WTC11 (cell line): ENCODE measurements at regions not wholly inside any gene's neighbourhood (a gene's known extent, or its start where the extent isn't known, plus 50 kb on each side); places are given as distances from the start of the nearest gene placed in this dataset.

Experiments used
- ATAC-seq: fragments of 200-7000 bp; cut with Tn5 transposase; 2 replicates; pipeline ENCODE4 v1.10.0; 2021; ENCODE audit warnings: mild to moderate bottlenecking, moderate library complexity
- CTCF ChIA-PET: fragments of 300-600 bp; sonication (Branson Sonifier 250); formaldehyde crosslinking; loops from one replicate; lab custom pipeline; 2021; ENCODE audit warnings: antibody characterized with exemption; lab: Charles Lee
- POLR2A ChIA-PET: fragments of 350-600 bp; sonication (Branson Sonifier 250); formaldehyde crosslinking; loops from one replicate; lab custom pipeline; 2021; ENCODE audit warnings: antibody characterized with exemption; lab: Charles Lee
- DNase-seq: peaks from one replicate; pipeline ENCODE4 v3.0.0; 2021; ENCODE audit warnings: low spot score
- H3K27ac Mint-ChIP-seq: 2 replicates; pipeline ENCODE4 v1.8.0; 2021; ENCODE audit warnings: mixed read lengths
- H3K27me3 Mint-ChIP-seq: 2 replicates; pipeline ENCODE4 v1.8.0; 2021; ENCODE audit warnings: low read depth, mild to moderate bottlenecking, moderate library complexity, mixed read lengths
- H3K36me3 Mint-ChIP-seq: 2 replicates; pipeline ENCODE4 v1.8.0; 2021; ENCODE audit warnings: mixed read lengths
- H3K4me1 Mint-ChIP-seq: 2 replicates; pipeline ENCODE4 v1.8.0; 2022; ENCODE audit warnings: mixed read lengths
- H3K4me3 Mint-ChIP-seq: 2 replicates; pipeline ENCODE4 v1.8.0; 2021; ENCODE audit warnings: mild to moderate bottlenecking, moderate library complexity, mixed read lengths
- H3K9me3 Mint-ChIP-seq: 2 replicates; pipeline ENCODE4 v1.8.0; 2021; ENCODE audit warnings: mixed read lengths
- CREB1 ChIP-seq: sonication (generic); formaldehyde crosslinking; IDR thresholded peaks from 2 replicates; pipeline ENCODE4 v1.8.0; 2023; ENCODE audit warnings: mild to moderate bottlenecking, missing genetic modification reagents
- ETV6 ChIP-seq: sonication (generic); formaldehyde crosslinking; IDR thresholded peaks from 2 replicates; pipeline ENCODE4 v1.8.1; 2022; ENCODE audit warnings: mild to moderate bottlenecking, missing genetic modification reagents
- FOXJ3 ChIP-seq: sonication (generic); formaldehyde crosslinking; IDR thresholded peaks from 2 replicates; pipeline ENCODE4 v1.9.0; 2021; ENCODE audit warnings: missing genetic modification reagents, mild to moderate bottlenecking, borderline replicate concordance
- HMGA2 ChIP-seq: fragments of 250-450 bp; sonication (Bioruptor Pico); IDR thresholded peaks from 2 replicates; pipeline ENCODE4 v1.4.0; 2021; ENCODE audit warnings: mild to moderate bottlenecking, moderate library complexity
- JUN ChIP-seq: sonication (generic); formaldehyde crosslinking; IDR thresholded peaks from 2 replicates; pipeline ENCODE4 v1.8.0; 2023; ENCODE audit warnings: mild to moderate bottlenecking, missing genetic modification reagents
- SP1 ChIP-seq: sonication (generic); formaldehyde crosslinking; conservative IDR thresholded peaks from 2 replicates; pipeline ENCODE4 v1.8.1; 2022; ENCODE audit warnings: missing genetic modification reagents
- TCF7 ChIP-seq: sonication (generic); formaldehyde crosslinking; IDR thresholded peaks from 2 replicates; pipeline ENCODE4 v1.8.0; 2022; ENCODE audit warnings: mild to moderate bottlenecking, low read depth, missing genetic modification reagents, moderate library complexity
- TEAD4 ChIP-seq: sonication (generic); formaldehyde crosslinking; IDR thresholded peaks from 2 replicates; pipeline ENCODE4 v1.8.0; 2022; ENCODE audit warnings: mild to moderate bottlenecking, missing genetic modification reagents
- ZNF138 ChIP-seq: sonication (generic); formaldehyde crosslinking; conservative IDR thresholded peaks from 2 replicates; pipeline ENCODE4 v1.8.1; 2022; ENCODE audit warnings: mild to moderate bottlenecking, moderate library complexity, missing genetic modification reagents
- ZNF263 ChIP-seq: sonication (generic); formaldehyde crosslinking; IDR thresholded peaks from 2 replicates; pipeline ENCODE4 v1.8.1; 2022; ENCODE audit warnings: low read depth, mild to moderate bottlenecking, moderate library complexity, missing genetic modification reagents
- TF ChIP-seq, protein P1 (sequence below): fragments of 250-450 bp; sonication (Bioruptor Pico); IDR thresholded peaks from 2 replicates; pipeline ENCODE4 v2.1.2; 2022; ENCODE audit warnings: mild to moderate bottlenecking, moderate library complexity
- TF ChIP-seq, protein P2 (sequence below): sonication (generic); formaldehyde crosslinking; IDR thresholded peaks from 2 replicates; pipeline ENCODE4 v1.8.0; 2023; ENCODE audit warnings: mild to moderate bottlenecking, missing genetic modification reagents
- TF ChIP-seq, protein P3 (sequence below): fragments of 250-450 bp; sonication (Bioruptor Pico); IDR thresholded peaks from 2 replicates; pipeline ENCODE4 v1.8.0; 2021; ENCODE audit warnings: mild to moderate bottlenecking
- TF ChIP-seq, protein P4 (sequence below): fragments of 250-450 bp; sonication (Bioruptor Pico); conservative IDR thresholded peaks from 2 replicates; pipeline ENCODE4 v1.9.0; 2021; ENCODE audit warnings: mild to moderate bottlenecking
- TF ChIP-seq, protein P5 (sequence below): sonication (generic); formaldehyde crosslinking; IDR thresholded peaks from 2 replicates; pipeline ENCODE4 v1.8.1; 2022; ENCODE audit warnings: low read depth, mild to moderate bottlenecking, moderate library complexity, missing genetic modification reagents, borderline replicate concordance
- TF ChIP-seq, protein P6 (sequence below): fragments of 250-450 bp; sonication (Bioruptor Pico); IDR thresholded peaks from 2 replicates; pipeline ENCODE4 v1.9.0; 2021; ENCODE audit warnings: mild to moderate bottlenecking
- TF ChIP-seq, protein P7 (sequence below): sonication (generic); formaldehyde crosslinking; IDR thresholded peaks from 2 replicates; pipeline ENCODE4 v1.8.1; 2022; ENCODE audit warnings: mild to moderate bottlenecking, moderate library complexity, missing genetic modification reagents

DNA sequence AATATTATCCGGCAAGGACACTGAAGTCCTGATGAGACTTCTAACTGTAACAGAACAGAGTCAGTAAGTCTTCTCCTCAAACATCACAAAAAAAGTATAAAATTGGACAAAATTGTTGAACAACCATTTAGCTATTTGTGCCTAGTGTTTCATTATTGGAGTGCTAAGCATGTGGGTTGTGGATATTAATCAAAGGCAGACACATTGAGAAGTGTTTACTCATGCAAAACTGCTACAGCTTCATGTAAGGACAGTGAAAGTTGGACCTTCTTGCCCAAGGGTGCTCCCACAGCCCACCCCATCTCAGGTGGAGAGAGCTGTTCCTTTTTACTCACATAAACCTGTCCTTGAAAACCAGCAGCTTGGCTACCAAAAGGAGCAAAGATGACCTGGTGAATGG is 355.1 kb upstream of the DAB2 start:
- ATAC-seq (no peak), DNase-seq (no peak)
- Mint-ChIP-seq H3K4me3 (no peak overlapping the region), H3K27me3 (no peaks in the 10 kb centered on the region), H3K4me1 (peaks cover 9% of the 10 kb centered on the region), H3K9me3 (peaks cover 4% of the 10 kb centered on the region), H3K27ac (no peak overlapping the region), H3K36me3 (no peaks in the 10 kb centered on the region)
- no peak for TF ChIP-seq FOXJ3 (CRISPR knock-in tag)
- TF ChIP-seq, protein P1, sequence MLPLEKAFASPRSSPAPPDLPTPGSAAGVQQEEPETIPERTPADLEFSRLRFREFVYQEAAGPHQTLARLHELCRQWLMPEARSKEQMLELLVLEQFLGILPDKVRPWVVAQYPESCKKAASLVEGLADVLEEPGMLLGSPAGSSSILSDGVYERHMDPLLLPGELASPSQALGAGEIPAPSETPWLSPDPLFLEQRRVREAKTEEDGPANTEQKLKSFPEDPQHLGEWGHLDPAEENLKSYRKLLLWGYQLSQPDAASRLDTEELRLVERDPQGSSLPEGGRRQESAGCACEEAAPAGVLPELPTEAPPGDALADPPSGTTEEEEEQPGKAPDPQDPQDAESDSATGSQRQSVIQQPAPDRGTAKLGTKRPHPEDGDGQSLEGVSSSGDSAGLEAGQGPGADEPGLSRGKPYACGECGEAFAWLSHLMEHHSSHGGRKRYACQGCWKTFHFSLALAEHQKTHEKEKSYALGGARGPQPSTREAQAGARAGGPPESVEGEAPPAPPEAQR (CRISPR knock-in tag) = no peak
- TF ChIP-seq, protein P2, sequence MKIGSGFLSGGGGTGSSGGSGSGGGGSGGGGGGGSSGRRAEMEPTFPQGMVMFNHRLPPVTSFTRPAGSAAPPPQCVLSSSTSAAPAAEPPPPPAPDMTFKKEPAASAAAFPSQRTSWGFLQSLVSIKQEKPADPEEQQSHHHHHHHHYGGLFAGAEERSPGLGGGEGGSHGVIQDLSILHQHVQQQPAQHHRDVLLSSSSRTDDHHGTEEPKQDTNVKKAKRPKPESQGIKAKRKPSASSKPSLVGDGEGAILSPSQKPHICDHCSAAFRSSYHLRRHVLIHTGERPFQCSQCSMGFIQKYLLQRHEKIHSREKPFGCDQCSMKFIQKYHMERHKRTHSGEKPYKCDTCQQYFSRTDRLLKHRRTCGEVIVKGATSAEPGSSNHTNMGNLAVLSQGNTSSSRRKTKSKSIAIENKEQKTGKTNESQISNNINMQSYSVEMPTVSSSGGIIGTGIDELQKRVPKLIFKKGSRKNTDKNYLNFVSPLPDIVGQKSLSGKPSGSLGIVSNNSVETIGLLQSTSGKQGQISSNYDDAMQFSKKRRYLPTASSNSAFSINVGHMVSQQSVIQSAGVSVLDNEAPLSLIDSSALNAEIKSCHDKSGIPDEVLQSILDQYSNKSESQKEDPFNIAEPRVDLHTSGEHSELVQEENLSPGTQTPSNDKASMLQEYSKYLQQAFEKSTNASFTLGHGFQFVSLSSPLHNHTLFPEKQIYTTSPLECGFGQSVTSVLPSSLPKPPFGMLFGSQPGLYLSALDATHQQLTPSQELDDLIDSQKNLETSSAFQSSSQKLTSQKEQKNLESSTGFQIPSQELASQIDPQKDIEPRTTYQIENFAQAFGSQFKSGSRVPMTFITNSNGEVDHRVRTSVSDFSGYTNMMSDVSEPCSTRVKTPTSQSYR = no peak
- TF ChIP-seq CREB1 (CRISPR knock-in tag) = no peak
- no peak for TF ChIP-seq TCF7 (CRISPR knock-in tag)
- no peak for TF ChIP-seq HMGA2 (CRISPR knock-in tag)
- no peak for TF ChIP-seq JUN
- ChIA-PET POLR2A (no interaction called here), CTCF (no interaction called here)

DNA sequence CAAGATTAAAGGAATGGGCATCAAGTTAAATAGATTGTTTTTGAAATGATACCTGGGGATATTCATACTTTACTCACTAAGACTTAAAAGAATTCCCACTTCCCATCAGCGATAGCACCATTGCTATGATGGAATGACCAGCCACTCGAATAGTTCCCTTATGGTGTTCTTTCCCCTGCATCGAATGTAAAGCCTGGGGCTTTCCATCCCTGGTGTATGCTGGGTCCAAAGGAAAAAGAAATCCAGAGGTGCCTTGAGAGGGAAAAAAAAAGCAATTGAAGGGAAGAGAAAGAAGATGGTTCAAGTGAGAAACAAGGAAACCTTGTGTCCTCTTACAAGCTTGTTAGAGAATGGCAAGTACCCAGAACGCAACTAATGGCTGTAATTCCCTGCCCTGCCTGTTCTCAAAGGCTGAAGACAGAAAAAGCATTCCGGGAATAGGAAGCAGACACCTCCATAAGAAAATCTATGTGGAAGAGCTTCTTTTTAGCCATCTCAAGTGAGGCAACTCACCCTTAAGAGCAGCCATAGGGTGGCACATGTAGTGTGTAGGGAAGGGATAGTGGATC is 351.1 kb upstream of the DAB2 start:
- ChIA-PET CTCF (no interaction called here), POLR2A (no interaction called here)
- Mint-ChIP-seq H3K27me3 (no peaks in the 10 kb centered on the region), H3K4me3 (no peak overlapping the region), H3K27ac (no peak overlapping the region), H3K9me3 (peaks cover 4% of the 10 kb centered on the region), H3K36me3 (no peaks in the 10 kb centered on the region), H3K4me1 (peaks cover 9% of the 10 kb centered on the region)
- ATAC-seq = no peak
- no peak for DNase-seq
- TF ChIP-seq ZNF138 (CRISPR knock-in tag) = no peak
- TF ChIP-seq TEAD4 (CRISPR knock-in tag) = no peak
- TF ChIP-seq, protein P3, sequence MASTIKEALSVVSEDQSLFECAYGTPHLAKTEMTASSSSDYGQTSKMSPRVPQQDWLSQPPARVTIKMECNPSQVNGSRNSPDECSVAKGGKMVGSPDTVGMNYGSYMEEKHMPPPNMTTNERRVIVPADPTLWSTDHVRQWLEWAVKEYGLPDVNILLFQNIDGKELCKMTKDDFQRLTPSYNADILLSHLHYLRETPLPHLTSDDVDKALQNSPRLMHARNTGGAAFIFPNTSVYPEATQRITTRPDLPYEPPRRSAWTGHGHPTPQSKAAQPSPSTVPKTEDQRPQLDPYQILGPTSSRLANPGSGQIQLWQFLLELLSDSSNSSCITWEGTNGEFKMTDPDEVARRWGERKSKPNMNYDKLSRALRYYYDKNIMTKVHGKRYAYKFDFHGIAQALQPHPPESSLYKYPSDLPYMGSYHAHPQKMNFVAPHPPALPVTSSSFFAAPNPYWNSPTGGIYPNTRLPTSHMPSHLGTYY (CRISPR knock-in tag) = no peak
- no peak for TF ChIP-seq SP1 (CRISPR knock-in tag)
- TF ChIP-seq, protein P4, sequence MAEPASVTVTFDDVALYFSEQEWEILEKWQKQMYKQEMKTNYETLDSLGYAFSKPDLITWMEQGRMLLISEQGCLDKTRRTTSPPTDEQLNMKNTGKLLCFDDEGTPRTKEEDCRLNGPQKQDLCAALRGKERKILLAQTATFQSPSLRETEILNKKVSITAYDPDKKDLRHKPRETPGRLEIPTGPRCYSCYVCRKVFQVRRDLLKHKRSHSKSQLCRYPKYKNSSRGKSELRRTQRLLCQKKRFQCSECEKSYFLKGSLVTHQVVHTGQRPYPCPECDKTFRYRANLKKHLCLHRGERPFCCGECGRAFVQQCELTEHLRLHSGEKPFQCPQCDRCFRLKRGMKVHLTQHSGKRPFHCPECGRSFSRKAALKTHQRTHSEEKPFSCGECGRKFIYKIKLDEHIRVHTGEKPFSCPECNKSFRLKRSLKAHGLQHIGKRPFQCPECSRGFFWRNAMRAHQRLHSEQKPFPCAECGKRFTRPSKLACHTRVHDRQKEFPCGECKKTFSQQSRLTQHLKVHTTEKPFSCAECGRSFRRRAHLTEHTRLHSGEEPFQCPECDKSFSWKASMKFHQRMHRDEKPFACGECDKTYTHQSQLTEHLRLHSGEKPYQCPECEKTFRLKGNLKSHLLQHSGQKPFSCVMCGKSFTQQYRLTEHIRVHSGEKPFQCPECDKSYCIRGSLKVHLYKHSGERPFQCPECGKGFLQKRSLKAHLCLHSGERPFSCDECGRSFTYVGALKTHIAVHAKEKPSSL (CRISPR knock-in tag) = no peak
- TF ChIP-seq, protein P5, sequence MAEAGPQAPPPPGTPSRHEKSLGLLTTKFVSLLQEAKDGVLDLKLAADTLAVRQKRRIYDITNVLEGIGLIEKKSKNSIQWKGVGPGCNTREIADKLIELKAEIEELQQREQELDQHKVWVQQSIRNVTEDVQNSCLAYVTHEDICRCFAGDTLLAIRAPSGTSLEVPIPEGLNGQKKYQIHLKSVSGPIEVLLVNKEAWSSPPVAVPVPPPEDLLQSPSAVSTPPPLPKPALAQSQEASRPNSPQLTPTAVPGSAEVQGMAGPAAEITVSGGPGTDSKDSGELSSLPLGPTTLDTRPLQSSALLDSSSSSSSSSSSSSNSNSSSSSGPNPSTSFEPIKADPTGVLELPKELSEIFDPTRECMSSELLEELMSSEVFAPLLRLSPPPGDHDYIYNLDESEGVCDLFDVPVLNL (CRISPR knock-in tag) = no peak
- no peak for TF ChIP-seq ZNF263 (CRISPR knock-in tag)
- TF ChIP-seq, protein P6, sequence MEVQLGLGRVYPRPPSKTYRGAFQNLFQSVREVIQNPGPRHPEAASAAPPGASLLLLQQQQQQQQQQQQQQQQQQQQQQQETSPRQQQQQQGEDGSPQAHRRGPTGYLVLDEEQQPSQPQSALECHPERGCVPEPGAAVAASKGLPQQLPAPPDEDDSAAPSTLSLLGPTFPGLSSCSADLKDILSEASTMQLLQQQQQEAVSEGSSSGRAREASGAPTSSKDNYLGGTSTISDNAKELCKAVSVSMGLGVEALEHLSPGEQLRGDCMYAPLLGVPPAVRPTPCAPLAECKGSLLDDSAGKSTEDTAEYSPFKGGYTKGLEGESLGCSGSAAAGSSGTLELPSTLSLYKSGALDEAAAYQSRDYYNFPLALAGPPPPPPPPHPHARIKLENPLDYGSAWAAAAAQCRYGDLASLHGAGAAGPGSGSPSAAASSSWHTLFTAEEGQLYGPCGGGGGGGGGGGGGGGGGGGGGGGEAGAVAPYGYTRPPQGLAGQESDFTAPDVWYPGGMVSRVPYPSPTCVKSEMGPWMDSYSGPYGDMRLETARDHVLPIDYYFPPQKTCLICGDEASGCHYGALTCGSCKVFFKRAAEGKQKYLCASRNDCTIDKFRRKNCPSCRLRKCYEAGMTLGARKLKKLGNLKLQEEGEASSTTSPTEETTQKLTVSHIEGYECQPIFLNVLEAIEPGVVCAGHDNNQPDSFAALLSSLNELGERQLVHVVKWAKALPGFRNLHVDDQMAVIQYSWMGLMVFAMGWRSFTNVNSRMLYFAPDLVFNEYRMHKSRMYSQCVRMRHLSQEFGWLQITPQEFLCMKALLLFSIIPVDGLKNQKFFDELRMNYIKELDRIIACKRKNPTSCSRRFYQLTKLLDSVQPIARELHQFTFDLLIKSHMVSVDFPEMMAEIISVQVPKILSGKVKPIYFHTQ = no peak
- TF ChIP-seq, protein P7, sequence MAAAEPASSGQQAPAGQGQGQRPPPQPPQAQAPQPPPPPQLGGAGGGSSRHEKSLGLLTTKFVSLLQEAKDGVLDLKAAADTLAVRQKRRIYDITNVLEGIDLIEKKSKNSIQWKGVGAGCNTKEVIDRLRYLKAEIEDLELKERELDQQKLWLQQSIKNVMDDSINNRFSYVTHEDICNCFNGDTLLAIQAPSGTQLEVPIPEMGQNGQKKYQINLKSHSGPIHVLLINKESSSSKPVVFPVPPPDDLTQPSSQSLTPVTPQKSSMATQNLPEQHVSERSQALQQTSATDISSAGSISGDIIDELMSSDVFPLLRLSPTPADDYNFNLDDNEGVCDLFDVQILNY (CRISPR knock-in tag) = no peak
- TF ChIP-seq ETV6 (CRISPR knock-in tag) = no peak
- TF ChIP-seq, protein P2 = no peak
